HG03280 (cell line): ENCODE measurements at regions not wholly inside any gene's neighbourhood (a gene's known extent, or its start where the extent isn't known, plus 50 kb on each side); places are given as distances from the start of the nearest gene placed in this dataset.
"Not testable (repeated sequence)": the region's sequence is repeated elsewhere in the genome, so short reads cannot be mapped to it uniquely, and the experiment has no call there.

ENCODE experiments used
- ATAC-seq: cut with Tn5 transposase; IDR thresholded peaks from one replicate; pipeline ENCODE4 v1.9.1; 2021; ENCODE audit warnings: mild to moderate bottlenecking, moderate library complexity; ENCODE audit not compliant: unreplicated experiment

DNA sequence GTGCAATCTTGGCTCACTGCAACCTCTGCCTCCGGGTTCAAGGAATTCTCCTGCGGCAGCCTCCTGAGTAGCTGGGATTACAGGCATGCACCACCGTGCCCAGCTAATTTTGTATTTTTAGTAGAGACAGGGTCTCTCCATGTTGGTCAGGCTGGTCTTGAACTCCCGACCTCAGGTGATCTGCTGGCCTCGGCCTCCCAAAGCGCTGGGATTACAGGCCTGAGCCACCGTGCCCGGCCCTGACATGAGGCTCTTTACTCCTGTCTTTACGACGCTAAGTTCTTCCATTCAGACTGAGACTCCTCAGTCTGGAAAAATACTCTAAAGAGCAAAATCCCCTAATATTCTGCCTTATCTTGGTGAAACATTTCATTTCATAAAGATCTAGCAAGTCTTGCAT lies 331.3 kb upstream of the SGO1 start:
- not testable (repeated sequence) for ATAC-seq

DNA sequence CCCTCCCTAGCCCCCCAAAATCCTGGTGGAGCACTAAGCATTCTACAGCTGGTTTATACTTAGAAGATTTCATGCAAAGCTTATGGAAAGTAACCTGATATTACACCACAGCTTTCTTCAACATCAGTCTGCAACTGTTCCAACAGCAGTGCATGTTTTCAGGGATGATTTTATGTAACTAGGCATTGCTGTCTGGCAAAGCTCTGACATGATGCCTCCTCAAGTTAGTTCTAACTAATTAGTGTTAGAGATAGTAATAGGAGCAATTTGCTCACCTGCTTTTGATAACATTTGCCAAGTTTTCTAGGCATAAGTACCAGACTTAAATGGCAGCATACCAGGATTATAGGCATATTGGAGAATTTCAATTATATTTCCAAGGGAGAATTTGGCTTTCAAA lies 330.3 kb upstream of the SGO1 start:
- no peak for ATAC-seq

DNA sequence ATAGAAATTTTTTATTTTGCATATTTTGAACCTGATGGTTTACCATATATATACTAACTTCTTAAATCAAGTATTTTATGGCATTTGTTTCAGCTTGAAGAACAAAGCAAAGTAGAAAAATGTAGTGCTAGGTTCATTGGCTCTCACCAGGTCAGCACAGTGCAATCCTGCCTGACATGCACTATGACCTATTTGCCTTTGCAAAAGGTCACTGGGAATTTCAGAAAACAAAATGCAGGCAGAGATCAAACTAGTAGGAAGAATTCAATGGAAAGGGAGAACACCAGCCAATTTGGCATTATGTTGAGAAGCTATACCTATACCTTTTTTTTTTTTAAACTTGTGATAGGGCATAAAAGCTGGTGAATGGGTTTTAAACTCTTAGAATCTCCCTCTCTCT lies 329.8 kb upstream of the SGO1 start:
- ATAC-seq, result no peak

DNA sequence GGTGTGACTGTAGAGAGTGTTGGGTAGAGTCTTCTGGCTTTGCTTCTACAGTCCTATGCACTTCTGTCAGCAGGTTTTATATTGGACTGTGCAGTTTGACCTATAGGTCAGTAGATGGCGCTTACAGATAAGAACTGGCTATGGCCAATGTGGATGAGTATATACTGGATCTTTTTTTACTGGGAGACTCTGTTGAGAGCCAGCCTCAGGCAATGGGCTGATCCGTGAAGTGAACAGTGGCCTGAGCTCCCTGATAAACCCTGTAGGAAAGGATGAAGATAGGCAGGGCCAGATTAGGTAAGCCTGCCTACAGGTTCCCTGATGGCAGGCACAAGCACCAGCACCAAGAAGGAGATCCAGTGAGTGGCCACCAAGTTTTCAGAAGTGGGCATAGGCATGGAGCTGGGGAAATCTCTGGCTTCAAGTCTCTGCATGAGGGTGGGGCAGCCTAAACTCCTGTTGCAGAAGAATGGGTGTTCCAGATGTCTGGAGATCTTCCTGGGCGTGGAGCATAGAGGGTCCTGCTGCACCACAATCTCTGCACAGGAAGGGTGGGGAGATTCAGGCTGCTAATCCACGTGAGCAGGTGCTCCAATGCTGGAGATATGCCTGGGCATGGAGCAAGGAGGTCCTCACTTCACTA lies 326.0 kb upstream of the SGO1 start:
- ATAC-seq, result peak; percentile 88

DNA sequence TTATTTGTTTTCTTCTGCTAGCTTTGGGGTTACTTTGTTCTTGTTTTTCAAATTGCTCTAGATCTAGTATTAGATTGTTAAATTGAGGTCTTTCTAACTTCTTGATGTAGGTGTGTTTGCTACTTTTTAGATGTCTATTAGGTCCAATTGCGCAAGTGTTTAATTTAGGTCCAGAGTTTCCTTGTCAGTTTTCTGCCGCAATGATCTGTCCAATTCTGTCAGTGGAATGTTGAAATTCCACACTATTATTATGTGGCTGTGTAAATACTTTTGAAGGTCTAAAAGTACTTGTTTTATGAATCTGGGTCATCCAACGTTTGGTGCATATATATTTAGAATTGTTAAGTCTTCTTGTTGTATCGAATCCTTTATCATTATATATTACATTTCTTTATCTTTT lies 324.4 kb upstream of the SGO1 start:
- no peak for ATAC-seq

DNA sequence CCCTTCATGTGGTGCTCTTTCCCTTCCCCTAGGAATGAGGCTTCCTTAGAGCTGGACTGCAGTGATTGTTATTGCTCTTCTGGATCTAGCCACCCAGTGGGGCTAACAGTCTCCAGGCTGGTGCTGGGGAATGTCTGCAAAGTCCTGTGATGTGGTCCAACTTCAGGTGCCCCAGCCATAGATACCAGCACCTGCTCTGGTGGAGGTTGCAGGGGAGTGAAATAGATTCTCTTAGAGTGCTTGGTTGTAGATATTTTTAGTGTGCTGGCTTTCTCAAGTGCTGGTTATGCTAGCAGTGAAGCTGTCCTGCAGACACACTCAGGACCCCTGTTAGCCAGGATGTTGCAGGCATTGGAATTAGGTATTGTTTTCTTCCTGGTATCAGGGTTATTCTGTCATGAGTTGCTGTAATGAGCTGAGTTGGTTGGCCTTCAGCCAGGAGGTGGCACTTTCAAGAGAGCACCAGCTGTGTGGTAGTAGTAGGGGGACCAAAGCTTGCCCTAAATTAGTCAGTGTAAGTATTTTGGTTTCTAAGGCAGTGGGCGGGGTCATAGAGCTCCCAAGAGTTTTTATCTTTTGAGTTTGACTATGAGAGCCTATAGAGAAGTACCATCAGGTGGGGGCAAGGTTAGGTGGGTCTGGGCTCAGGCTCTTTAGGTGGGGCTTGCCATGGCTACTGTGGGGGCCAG lies 317.5 kb upstream of the SGO1 start:
- ATAC-seq, result no peak

DNA sequence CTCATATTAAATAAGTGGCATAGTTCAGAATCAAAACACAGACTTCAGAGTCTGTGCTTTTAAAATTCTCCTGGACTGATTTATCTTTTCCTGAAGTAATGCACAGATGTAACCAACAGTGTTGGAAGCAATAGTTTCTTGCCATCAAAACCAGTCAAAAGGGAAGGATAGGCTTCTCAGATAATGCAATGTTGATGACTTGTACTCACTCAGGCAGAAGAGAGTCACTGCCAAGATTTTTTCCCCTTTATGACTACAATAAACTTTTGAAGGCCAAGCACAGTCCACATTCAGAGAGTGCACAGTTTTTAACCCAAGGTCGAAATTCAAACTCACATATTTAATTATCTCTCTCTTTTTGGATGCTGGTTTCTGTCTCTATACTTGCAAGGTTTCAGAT lies 305.0 kb upstream of the SGO1 start:
- no peak for ATAC-seq

DNA sequence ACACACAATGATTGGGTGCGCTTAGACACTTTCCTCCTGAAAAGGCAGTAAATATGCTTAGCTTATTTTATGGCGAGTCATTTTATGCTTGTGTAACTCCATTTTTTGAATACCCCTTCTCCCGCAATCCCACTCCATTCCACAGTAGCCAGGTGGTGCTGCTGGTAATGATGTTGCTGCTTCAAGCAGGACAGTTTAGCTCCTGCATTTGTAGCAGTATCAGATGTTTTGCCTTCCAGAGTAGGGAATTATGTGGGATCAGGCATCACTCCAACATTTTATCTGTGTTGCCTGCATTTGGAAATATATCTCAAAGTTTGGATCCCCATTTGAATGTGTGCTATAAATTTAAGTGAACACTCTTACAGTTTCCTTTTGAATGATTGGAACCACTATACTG lies 302.1 kb upstream of the SGO1 start:
- no peak for ATAC-seq

DNA sequence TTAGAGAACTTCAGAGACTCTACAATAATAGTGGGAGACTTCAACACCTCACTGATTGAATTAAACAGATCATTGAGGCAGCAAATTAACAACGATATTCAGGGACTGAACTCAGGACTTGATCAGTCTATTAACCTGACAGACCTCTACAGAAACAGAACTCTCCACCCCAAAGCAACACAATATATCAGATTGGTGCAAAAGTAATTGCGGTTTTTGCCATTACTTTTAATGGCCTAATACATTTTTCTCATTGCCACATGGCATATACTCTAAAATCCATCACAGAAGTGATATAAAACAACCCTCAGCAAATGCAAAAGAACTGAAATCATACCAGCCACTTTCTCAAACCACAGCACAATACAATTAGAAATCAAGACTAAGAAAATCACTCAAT lies 298.1 kb upstream of the SGO1 start:
- no peak for ATAC-seq

DNA sequence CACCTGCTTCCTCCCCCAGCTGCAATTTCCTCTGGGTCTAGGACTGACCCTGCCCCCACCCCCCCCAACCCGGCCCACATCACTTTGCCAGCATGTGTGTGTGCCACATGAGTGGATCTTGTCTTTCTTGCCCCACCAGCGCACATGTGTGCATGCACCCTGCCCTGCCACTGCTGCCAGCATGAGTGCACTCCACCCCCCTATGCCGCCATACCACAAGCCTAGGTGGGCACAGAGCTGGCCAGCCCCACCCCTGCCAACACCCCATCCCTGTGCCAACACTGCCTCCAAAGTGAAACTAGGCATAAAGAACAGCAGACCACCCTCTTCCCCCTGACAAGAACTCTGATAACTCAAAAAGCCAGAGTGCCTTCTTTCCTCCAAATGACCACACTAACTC lies 296.3 kb upstream of the SGO1 start:
- no peak for ATAC-seq

DNA sequence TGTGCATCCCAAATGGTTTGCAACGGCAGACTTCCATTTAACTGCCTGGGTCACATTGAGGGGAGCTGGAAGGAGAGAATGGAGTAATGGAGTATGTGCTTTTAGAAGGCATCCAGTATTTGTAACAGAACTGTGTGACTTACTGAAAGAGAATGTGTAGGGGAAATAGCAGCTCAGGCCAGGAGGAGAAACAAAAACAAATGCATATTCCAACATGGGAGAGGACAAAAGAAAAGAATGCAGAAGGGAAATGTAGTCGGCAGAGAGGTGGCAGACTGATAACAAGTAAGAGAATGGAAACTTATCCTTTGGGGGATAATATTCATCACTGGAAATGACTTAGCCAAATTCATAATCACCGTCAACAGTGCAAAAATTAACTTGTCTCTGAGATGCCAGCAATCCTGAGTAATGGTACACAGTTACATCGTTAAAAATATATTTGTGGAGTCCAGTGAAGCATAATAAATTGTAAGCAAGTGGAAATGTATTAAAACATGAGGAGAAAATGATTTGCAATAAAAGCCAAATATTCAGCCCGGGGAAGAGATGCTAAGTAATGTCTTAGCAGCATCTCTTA lies 294.9 kb upstream of the SGO1 start:
- no peak for ATAC-seq

DNA sequence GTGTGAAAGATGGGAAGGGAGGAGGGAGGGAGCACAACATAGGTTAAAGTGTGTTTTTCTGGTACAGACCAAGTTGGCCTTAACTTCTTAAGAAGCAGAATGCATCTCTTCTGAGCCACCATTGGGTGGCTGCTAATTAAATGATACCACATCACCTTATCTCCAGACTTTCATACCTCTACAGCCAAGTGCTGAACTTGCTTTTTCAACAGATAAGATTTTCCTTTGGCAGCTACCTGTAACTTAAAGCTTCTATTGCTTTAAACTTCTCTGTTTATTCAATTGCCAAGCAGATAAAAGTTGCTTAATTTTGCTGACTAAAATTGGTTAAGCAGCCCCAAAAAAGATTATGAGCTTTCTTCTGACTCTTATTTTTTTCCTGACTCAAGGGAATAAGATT lies 292.4 kb upstream of the SGO1 start:
- ATAC-seq, result no peak

DNA sequence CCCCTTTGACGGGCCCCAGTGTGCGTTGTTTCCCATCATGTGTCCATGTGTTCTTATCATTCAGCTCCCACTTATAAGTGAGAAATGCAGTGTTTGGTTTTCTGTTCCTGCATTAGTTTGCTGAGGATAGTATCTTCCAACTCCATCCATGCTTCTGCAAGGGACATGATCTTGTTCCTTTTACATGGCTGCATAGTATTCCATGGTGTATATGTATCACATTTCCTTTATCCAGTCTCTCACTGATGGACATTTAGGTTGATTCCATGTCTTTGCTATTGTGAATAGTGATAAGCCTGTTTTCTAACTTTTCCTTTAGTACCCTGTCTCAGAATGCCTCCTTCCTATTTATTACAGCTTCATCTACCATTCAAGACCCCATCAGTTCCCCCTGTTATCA lies 278.2 kb upstream of the SGO1 start:
- ATAC-seq, result not testable (repeated sequence)

DNA sequence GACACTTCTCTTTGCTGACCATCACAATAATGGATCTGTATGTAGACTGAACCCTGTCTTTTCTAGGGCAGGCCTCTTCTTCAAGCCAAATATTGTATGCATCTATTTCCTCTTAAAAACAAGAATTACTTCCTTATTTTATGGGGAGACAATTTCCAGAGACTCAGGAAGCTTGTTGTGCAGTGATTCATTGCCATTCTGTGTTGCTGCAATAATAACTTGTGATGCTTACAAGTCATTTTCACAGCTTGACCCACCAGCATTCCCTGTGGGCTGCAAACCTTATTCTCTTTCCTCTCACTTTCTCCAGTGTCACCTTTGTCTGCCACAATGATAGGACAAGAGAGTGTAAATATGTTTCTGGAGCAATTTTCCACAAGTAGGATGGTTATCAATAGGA lies 276.7 kb upstream of the SGO1 start:
- ATAC-seq, result no peak

DNA sequence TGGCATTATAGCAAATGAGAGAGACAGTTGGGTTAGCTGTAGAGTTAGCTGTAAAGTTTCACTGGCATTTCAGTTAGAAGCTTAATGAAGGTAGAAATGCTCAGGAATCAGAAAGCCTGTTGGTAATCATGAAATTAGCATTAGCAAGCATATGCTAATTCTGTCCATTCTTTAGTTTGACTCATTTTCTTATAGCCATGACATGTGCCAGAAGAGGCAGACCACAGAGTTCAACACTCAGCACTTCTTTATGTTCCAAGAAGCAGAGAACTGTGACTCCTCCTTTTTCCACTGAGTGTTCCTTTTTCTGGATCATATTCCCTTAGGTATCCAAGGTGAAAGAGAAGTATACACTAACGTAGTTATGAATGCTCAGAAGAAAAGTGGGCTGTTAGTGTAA lies 276.2 kb upstream of the SGO1 start:
- ATAC-seq, result no peak

DNA sequence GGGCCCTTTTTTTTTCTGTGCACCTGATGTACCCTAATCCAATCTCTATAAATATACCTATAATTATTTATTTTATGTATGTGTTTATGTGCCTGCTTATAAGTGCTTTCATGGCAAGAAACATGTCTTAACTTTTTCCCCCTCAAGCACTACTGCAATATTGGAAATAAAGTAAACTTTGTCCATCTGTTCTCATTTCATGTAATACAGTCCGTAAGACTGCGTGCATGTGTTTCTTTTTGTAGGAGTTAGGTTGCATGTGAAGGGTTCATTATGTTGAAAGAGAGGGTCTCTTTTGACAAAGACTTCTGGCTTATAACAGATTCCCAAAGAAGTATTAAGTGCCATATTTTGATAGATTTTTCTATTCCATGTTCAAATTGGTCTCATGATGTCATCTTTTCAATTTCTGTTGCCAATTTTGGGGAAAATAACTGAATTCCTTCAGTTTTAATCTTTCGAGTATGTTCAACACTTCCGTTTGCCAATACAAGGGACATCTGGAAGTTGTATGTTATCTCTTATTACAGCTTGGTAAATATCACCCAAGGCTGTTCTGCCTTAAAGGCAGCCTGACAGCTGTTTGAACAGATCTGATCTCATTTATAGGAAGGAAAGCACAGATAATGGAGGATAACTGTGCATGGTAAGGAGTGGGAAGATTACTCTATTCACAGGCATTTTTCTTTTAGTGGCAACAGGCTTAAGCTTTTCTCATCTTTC lies 273.1 kb upstream of the SGO1 start:
- ATAC-seq, result no peak

DNA sequence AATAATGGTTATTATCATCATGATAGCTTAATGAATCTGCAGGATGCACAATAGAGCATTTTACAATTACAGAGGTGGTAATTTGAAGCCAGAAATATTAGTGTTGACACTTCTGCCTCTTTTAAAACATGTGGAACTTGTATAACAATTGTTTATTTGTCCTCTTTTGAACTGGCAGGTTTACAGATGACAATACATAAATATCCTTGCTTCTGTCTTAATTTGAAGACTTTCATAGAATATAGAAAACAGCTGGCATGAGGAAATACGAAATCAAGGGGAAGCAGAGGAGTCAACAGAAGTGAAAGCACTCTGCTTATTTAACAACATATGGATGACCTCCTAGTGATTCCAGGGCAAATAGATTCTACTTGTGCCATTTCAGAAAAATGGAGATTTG lies 270.5 kb upstream of the SGO1 start:
- no peak for ATAC-seq

DNA sequence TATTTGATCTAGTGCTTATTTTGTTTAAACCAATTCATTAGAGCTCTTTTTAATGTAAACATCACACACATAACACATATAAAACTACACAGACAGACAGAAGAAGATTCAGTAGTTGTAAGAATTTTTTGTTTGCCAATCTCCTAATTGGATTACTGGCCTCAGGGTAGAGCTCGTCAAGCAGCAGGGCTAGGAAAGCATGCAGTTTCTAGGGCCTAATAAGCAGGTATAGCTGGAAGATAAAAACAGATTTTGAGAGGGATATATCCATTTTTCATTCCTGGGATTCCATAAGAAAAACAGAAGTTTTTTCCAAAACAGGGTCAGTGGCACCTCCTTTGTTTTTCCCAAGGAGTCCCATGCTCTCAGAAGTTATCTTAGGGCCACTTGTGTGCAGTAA lies 265.2 kb upstream of the SGO1 start:
- ATAC-seq, result no peak

DNA sequence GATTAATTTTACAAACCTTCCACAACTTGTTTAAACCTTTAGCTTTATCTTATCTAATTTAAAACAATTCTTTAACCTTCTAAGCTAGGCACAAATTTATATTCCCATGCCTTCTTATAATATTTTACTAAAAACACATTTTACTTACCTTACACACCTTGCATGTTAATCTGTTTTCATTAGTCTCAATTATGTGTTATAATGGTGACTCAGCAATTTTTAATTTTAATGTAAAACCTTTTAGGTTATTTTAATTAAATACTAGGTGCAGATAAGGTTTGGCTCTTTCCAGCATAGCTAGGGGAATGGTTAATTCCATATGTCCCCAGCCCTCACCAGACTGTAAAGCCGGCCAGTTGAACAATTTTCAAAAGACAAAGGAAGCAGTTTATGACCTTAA lies 264.6 kb upstream of the SGO1 start:
- ATAC-seq, result no peak

DNA sequence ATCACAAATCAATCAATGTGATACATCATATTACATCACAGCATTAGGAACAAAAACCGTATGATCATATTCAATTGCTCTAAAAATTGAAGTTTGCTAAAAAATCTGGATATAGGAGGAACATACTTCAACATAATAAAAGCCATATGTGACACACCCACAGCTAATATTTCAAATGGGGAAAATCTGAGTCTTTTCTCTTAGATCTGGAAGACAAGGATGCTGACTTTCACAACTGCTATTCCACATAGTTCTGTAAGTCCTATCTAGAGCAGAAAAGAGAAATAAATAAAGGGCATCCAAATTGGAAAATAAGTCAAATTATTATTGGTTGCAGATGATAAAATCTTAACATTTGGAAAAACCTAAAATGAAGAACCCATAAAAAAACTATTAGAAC lies 256.8 kb upstream of the SGO1 start:
- no peak for ATAC-seq

DNA sequence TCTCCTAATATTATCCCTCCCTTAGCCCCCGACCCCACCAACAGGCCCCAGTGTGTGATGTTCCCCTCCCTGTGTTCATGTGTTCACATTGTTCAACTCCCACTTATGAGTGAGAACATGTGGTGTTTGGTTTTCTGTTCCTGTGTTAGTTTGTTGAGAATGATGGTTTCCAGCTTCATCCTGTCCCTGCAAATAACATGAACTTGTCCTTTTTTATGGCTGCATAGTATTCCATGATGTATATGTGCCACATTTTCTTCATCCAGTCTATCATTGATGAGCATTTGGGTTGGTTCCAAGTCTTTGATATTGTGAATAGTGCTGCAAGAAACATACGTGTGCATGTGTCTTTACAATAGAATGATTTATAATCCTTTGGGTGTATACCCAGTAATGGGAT lies 241.3 kb upstream of the SGO1 start:
- not testable (repeated sequence) for ATAC-seq

DNA sequence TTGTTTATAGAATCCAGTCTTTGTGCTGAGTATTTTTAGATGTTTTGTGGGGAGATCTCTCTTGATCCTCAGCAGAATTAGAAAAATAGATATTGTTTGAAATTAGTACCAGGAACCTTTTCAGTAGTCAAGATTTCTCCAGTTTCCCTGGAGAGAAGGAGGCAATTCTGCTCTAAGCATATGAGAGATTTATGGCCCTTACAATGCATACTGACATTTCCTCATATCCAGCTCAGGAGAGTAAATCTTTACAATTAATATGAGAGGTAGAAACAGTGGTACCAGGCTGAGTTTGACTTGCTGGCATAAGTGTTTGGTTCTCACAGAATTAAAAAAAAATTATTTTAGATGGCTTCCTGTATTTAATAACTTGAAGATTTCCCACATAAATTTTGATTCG lies 239.1 kb upstream of the SGO1 start:
- no peak for ATAC-seq
